GM23338 (cell line): ENCODE measurements at regions not wholly inside any gene's neighbourhood (a gene's known extent, or its start where the extent isn't known, plus 50 kb on each side); places are given as distances from the start of the nearest gene placed in this dataset.

Experiments used
- ATAC-seq: fragments of 200-7000 bp; cut with Tn5 transposase; 3 replicates; pipeline ENCODE4 v1.9.1; 2020
- DNase-seq: peaks from one replicate; pipeline ENCODE4 v3.0.0-alpha.2; 2015; ENCODE audit warnings: low spot score
- H2AFZ ChIP-seq: fragments of 200-600 bp; sonication (generic); 2 replicates; pipeline ENCODE4 v1.8.0; 2016; ENCODE audit warnings: antibody characterized with exemption, mild to moderate bottlenecking, moderate library complexity
- H3F3A ChIP-seq: fragments of 200-600 bp; sonication (generic); replicated peaks from 2 replicates; pipeline ENCODE4 v1.8.0; 2017; ENCODE audit warnings: antibody characterized with exemption, mixed run types, low read depth
- H3K27ac ChIP-seq: fragments of 200-600 bp; sonication (generic); 2 replicates; pipeline ENCODE4 v1.6.1; 2016; ENCODE audit warnings: low read depth
- H3K27me3 ChIP-seq: fragments of 200-600 bp; sonication (generic); 2 replicates; pipeline ENCODE4 v1.8.0; 2016; ENCODE audit warnings: mild to moderate bottlenecking, mixed run types, moderate library complexity; ENCODE audit not compliant: insufficient read depth
- H3K36me3 ChIP-seq: fragments of 200-600 bp; sonication (generic); 2 replicates; pipeline ENCODE4 v1.8.0; 2016; ENCODE audit warnings: mild to moderate bottlenecking; ENCODE audit not compliant: insufficient read depth
- H3K4me1 ChIP-seq: fragments of 200-600 bp; sonication (generic); 2 replicates; pipeline ENCODE4 v1.8.0; 2016; ENCODE audit warnings: mild to moderate bottlenecking, moderate library complexity; ENCODE audit not compliant: insufficient read depth
- H3K4me2 ChIP-seq: fragments of 200-600 bp; sonication (generic); 2 replicates; pipeline ENCODE4 v1.7.1; 2017; ENCODE audit warnings: mixed run types
- H3K4me3 ChIP-seq: fragments of 200-600 bp; sonication (generic); 2 replicates; pipeline ENCODE4 v1.6.1; 2016; ENCODE audit warnings: mixed run types
- H3K79me2 ChIP-seq: fragments of 200-600 bp; sonication (generic); replicated peaks from 2 replicates; pipeline ENCODE4 v1.8.0; 2017; ENCODE audit warnings: mild to moderate bottlenecking; ENCODE audit not compliant: insufficient read depth
- H3K9me2 ChIP-seq: fragments of 200-600 bp; sonication (generic); 2 replicates; pipeline ENCODE4 v1.8.0; 2017; ENCODE audit not compliant: insufficient read depth
- H4K20me1 ChIP-seq: fragments of 200-600 bp; sonication (generic); replicated peaks from 2 replicates; pipeline ENCODE4 v1.8.0; 2017; ENCODE audit warnings: mild to moderate bottlenecking; ENCODE audit not compliant: insufficient read depth
- H3K27ac Mint-ChIP-seq: 2 replicates; pipeline ENCODE4 v1.8.0; 2020; ENCODE audit warnings: inconsistent platforms, mild to moderate bottlenecking, moderate library complexity, mixed read lengths
- H3K27me3 Mint-ChIP-seq: 3 replicates; pipeline ENCODE4 v1.8.0; 2022; ENCODE audit warnings: low read depth, mild to moderate bottlenecking, moderate library complexity, mixed read lengths, inconsistent platforms; ENCODE audit not compliant: insufficient read depth, poor library complexity
- H3K36me3 Mint-ChIP-seq: 3 replicates; pipeline ENCODE4 v1.8.0; 2021; ENCODE audit warnings: low read depth, mild to moderate bottlenecking, inconsistent platforms, moderate library complexity, mixed read lengths
- H3K4me1 Mint-ChIP-seq: 3 replicates; pipeline ENCODE4 v1.8.0; 2020; ENCODE audit warnings: mild to moderate bottlenecking, inconsistent platforms, mixed read lengths
- H3K4me3 Mint-ChIP-seq: 3 replicates; pipeline ENCODE4 v1.8.0; 2021; ENCODE audit warnings: moderate library complexity, mild to moderate bottlenecking, inconsistent platforms, mixed read lengths
- H3K9me3 Mint-ChIP-seq: 3 replicates; pipeline ENCODE4 v1.8.0; 2020; ENCODE audit warnings: moderate library complexity, mild to moderate bottlenecking, inconsistent platforms, mixed read lengths
- CREB1 ChIP-seq: fragments of 250-450 bp; sonication (Bioruptor Pico); IDR thresholded peaks from 2 replicates; pipeline ENCODE4 v1.5.0; 2020; ENCODE audit warnings: low read depth, mild to moderate bottlenecking, moderate library complexity
- EZH2 ChIP-seq: fragments of 200-600 bp; sonication (generic); IDR thresholded peaks from one replicate; pipeline ENCODE4 v1.8.0; 2017; ENCODE audit warnings: antibody characterized with exemption, mild to moderate bottlenecking, low read depth; ENCODE audit not compliant: unreplicated experiment
- EZH2phosphoT487 ChIP-seq: fragments of 200-600 bp; sonication (generic); IDR thresholded peaks from one replicate; pipeline ENCODE4 v1.8.1; 2018; ENCODE audit warnings: antibody characterized with exemption; ENCODE audit not compliant: unreplicated experiment
- JUNB ChIP-seq: IDR thresholded peaks from one replicate; pipeline ENCODE4 v1.6.1; 2016; ENCODE audit warnings: antibody characterized with exemption; ENCODE audit not compliant: unreplicated experiment
- NANOG ChIP-seq: IDR thresholded peaks from 2 replicates; pipeline ENCODE4 v1.6.1; 2016; ENCODE audit warnings: antibody characterized with exemption, borderline replicate concordance
- POLR2AphosphoS5 ChIP-seq: IDR thresholded peaks from 2 replicates; pipeline ENCODE4 v1.6.1; 2016; ENCODE audit warnings: antibody characterized with exemption, low read depth
- ZNF331 ChIP-seq: fragments of 250-450 bp; sonication (Bioruptor Pico); IDR thresholded peaks from 2 replicates; pipeline ENCODE4 v1.5.0; 2020; ENCODE audit warnings: low read depth, mild to moderate bottlenecking, moderate library complexity
- TF ChIP-seq, protein P1 (sequence below): IDR thresholded peaks from 2 replicates; pipeline ENCODE4 v1.6.1; 2016; ENCODE audit warnings: antibody characterized with exemption
- TF ChIP-seq, protein P2 (sequence below), 2 experiments: fragments of 200-600 bp in 1 of 2; sonication (generic) in 1 of 2; conservative IDR thresholded peaks; 2 replicates each; pipeline versions ENCODE4 v1.5.1 to v1.6.1; 2016 to 2017; ENCODE audit warnings: antibody characterized with exemption in 2 of 2, low read depth in 2 of 2, mild to moderate bottlenecking in 2 of 2, moderate library complexity in 1 of 2
- TF ChIP-seq, protein P3 (sequence below): IDR thresholded peaks from one replicate; pipeline ENCODE4 v1.6.1; 2018; ENCODE audit warnings: antibody characterized with exemption; ENCODE audit not compliant: unreplicated experiment
- TF ChIP-seq, protein P4 (sequence below): fragments of 250-450 bp; sonication (Bioruptor Pico); IDR thresholded peaks from 2 replicates; pipeline ENCODE4 v1.5.0; 2020; ENCODE audit warnings: mild to moderate bottlenecking, moderate library complexity

DNA sequence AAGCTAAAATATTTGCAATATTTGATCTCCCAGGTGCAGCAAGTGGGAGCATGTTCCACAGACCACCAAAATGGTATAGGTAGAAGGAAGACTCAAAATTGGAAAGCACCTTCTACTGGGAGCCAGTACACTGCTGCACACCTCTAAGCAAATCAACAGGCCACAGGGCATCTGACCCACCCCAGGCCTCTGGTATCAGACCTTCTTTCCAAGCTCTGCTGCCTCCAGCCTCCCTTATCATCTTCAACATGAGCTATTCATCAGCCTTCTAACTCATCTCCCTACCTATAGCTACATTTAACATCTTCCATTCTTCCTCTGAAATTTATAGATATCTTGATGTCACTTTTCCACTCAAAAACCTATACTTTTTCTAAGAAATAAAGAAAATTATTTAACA is 294.8 kb downstream of the ZEB2 start (continued):
- TF ChIP-seq, protein P1, sequence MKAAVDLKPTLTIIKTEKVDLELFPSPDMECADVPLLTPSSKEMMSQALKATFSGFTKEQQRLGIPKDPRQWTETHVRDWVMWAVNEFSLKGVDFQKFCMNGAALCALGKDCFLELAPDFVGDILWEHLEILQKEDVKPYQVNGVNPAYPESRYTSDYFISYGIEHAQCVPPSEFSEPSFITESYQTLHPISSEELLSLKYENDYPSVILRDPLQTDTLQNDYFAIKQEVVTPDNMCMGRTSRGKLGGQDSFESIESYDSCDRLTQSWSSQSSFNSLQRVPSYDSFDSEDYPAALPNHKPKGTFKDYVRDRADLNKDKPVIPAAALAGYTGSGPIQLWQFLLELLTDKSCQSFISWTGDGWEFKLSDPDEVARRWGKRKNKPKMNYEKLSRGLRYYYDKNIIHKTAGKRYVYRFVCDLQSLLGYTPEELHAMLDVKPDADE, result no peak
- TF ChIP-seq POLR2AphosphoS5 (no peak), EZH2phosphoT487 (no peak), JUNB (no peak), CREB1 (CRISPR knock-in tag) (no peak), ZNF331 (CRISPR knock-in tag) (no peak)

DNA sequence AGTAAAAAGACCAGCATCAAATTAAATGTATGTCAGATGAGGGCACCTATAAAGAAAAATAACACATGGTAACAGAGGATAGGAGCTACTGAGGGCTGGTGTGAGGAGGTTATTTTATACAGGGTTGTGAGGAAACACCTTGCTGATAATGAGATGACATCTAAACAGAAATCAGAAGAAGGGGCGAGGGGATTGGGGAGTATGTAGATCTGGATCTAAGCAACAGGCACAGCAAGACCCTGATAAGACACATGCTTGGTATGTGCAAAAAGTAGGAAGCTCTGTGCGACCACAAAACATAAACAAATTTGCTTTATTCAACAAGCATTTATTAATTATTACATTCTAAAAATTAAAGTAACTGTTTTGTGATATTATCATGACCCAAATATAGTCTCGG is 295.4 kb downstream of the ZEB2 start:
- no peaks in the 10 kb centered on the region for H3K79me2 ChIP-seq
- H3F3A ChIP-seq, result no peaks in the 10 kb centered on the region
- no peaks in the 10 kb centered on the region for H4K20me1 ChIP-seq
- no peak overlapping the region for H3K4me2 ChIP-seq
- Mint-ChIP-seq H3K27ac (no peak overlapping the region), H3K27me3 (no peaks in the 10 kb centered on the region), H3K4me1 (peaks cover 8% of the 10 kb centered on the region), H3K4me3 (no peak overlapping the region), H3K36me3 (no peaks in the 10 kb centered on the region; the same call in 2 of the 3 replicates), H3K9me3 (no peaks in the 10 kb centered on the region)
- H3K27ac ChIP-seq, result no peak overlapping the region
- H3K4me1 ChIP-seq, result 0 out of 2 replicates have a peak, but pooled peaks cover under 1% of the 10 kb centered on the region
- H3K27me3 ChIP-seq, result no peaks in the 10 kb centered on the region
- no peaks in the 10 kb centered on the region for H3K9me2 ChIP-seq
- H3K36me3 ChIP-seq, result no peaks in the 10 kb centered on the region
- H2AFZ ChIP-seq, result no peak overlapping the region
- ATAC-seq (no peak), DNase-seq (no peak)
- H3K4me3 ChIP-seq, result no peak overlapping the region
- no peak for TF ChIP-seq NANOG
- TF ChIP-seq JUNB, result no peak
- TF ChIP-seq, protein P2, sequence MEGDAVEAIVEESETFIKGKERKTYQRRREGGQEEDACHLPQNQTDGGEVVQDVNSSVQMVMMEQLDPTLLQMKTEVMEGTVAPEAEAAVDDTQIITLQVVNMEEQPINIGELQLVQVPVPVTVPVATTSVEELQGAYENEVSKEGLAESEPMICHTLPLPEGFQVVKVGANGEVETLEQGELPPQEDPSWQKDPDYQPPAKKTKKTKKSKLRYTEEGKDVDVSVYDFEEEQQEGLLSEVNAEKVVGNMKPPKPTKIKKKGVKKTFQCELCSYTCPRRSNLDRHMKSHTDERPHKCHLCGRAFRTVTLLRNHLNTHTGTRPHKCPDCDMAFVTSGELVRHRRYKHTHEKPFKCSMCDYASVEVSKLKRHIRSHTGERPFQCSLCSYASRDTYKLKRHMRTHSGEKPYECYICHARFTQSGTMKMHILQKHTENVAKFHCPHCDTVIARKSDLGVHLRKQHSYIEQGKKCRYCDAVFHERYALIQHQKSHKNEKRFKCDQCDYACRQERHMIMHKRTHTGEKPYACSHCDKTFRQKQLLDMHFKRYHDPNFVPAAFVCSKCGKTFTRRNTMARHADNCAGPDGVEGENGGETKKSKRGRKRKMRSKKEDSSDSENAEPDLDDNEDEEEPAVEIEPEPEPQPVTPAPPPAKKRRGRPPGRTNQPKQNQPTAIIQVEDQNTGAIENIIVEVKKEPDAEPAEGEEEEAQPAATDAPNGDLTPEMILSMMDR (conservative IDR thresholded peaks at IDR 0.05; ENCODE audit: low read depth in 2 of 2), result no peak
- TF ChIP-seq, protein P3, sequence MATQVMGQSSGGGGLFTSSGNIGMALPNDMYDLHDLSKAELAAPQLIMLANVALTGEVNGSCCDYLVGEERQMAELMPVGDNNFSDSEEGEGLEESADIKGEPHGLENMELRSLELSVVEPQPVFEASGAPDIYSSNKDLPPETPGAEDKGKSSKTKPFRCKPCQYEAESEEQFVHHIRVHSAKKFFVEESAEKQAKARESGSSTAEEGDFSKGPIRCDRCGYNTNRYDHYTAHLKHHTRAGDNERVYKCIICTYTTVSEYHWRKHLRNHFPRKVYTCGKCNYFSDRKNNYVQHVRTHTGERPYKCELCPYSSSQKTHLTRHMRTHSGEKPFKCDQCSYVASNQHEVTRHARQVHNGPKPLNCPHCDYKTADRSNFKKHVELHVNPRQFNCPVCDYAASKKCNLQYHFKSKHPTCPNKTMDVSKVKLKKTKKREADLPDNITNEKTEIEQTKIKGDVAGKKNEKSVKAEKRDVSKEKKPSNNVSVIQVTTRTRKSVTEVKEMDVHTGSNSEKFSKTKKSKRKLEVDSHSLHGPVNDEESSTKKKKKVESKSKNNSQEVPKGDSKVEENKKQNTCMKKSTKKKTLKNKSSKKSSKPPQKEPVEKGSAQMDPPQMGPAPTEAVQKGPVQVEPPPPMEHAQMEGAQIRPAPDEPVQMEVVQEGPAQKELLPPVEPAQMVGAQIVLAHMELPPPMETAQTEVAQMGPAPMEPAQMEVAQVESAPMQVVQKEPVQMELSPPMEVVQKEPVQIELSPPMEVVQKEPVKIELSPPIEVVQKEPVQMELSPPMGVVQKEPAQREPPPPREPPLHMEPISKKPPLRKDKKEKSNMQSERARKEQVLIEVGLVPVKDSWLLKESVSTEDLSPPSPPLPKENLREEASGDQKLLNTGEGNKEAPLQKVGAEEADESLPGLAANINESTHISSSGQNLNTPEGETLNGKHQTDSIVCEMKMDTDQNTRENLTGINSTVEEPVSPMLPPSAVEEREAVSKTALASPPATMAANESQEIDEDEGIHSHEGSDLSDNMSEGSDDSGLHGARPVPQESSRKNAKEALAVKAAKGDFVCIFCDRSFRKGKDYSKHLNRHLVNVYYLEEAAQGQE, result no peak
- TF ChIP-seq EZH2phosphoT487, result no peak
- no peak for TF ChIP-seq EZH2
- TF ChIP-seq, protein P1, result no peak
- TF ChIP-seq, protein P4, sequence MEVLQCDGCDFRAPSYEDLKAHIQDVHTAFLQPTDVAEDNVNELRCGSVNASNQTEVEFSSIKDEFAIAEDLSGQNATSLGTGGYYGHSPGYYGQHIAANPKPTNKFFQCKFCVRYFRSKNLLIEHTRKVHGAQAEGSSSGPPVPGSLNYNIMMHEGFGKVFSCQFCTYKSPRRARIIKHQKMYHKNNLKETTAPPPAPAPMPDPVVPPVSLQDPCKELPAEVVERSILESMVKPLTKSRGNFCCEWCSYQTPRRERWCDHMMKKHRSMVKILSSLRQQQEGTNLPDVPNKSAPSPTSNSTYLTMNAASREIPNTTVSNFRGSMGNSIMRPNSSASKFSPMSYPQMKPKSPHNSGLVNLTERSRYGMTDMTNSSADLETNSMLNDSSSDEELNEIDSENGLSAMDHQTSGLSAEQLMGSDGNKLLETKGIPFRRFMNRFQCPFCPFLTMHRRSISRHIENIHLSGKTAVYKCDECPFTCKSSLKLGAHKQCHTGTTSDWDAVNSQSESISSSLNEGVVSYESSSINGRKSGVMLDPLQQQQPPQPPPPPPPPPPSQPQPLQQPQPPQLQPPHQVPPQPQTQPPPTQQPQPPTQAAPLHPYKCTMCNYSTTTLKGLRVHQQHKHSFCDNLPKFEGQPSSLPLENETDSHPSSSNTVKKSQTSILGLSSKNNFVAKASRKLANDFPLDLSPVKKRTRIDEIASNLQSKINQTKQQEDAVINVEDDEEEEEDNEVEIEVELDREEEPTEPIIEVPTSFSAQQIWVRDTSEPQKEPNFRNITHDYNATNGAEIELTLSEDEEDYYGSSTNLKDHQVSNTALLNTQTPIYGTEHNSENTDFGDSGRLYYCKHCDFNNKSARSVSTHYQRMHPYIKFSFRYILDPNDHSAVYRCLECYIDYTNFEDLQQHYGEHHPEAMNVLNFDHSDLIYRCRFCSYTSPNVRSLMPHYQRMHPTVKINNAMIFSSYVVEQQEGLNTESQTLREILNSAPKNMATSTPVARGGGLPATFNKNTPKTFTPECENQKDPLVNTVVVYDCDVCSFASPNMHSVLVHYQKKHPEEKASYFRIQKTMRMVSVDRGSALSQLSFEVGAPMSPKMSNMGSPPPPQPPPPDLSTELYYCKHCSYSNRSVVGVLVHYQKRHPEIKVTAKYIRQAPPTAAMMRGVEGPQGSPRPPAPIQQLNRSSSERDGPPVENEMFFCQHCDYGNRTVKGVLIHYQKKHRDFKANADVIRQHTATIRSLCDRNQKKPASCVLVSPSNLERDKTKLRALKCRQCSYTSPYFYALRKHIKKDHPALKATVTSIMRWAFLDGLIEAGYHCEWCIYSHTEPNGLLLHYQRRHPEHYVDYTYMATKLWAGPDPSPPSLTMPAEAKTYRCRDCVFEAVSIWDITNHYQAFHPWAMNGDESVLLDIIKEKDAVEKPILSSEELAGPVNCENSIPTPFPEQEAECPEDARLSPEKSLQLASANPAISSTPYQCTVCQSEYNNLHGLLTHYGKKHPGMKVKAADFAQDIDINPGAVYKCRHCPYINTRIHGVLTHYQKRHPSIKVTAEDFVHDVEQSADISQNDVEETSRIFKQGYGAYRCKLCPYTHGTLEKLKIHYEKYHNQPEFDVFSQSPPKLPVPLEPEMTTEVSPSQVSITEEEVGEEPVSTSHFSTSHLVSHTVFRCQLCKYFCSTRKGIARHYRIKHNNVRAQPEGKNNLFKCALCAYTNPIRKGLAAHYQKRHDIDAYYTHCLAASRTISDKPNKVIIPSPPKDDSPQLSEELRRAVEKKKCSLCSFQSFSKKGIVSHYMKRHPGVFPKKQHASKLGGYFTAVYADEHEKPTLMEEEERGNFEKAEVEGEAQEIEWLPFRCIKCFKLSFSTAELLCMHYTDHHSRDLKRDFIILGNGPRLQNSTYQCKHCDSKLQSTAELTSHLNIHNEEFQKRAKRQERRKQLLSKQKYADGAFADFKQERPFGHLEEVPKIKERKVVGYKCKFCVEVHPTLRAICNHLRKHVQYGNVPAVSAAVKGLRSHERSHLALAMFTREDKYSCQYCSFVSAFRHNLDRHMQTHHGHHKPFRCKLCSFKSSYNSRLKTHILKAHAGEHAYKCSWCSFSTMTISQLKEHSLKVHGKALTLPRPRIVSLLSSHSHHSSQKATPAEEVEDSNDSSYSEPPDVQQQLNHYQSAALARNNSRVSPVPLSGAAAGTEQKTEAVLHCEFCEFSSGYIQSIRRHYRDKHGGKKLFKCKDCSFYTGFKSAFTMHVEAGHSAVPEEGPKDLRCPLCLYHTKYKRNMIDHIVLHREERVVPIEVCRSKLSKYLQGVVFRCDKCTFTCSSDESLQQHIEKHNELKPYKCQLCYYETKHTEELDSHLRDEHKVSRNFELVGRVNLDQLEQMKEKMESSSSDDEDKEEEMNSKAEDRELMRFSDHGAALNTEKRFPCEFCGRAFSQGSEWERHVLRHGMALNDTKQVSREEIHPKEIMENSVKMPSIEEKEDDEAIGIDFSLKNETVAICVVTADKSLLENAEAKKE (CRISPR knock-in tag), result no peak
- TF ChIP-seq ZNF331 (CRISPR knock-in tag), result no peak
